ENCODE measurements at regions not wholly inside any gene's neighbourhood (a gene's known extent, or its start where the extent isn't known, plus 50 kb on each side); places are given as distances from the start of the nearest gene placed in this dataset.

DNA sequence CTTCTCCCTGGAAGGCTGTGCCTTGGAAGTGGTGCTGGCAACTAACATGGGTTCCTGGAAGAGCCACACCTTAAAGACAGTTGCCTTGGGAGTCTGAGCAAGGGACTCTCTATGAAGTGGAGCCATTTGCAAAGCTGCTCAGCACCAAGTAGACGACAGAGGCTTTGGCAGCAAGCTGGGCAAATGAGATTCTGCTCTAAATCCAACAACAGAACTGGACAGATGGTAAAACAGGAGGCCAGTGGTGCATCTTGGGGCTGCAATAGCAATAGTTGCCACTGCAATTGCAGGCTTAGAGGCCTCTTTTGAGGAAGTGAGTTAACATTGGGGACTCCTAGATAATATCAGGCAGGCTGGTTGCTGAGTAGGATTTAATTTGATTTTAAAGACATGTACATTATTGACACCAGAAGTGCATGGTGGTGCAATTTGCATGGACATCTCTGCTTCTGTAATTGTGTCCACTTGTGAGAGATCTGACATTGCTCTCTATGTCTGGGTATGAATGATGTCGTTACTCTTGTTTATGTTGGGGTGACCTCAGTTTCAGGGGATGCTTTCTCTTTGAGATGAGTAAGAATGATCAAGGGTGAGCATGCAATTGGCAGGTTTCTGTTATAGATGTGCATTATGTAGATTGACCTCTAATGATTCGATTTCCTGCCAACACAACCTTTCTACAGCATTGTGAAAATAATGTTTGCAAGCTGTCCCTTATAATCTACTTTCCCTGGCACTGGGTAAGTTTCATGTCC, 568.3 kb upstream of the MEX3C start (continued):
- TF ChIP-seq, protein P1, sequence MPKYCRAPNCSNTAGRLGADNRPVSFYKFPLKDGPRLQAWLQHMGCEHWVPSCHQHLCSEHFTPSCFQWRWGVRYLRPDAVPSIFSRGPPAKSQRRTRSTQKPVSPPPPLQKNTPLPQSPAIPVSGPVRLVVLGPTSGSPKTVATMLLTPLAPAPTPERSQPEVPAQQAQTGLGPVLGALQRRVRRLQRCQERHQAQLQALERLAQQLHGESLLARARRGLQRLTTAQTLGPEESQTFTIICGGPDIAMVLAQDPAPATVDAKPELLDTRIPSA (CRISPR knock-in tag; IDR thresholded peaks at IDR 0.05; ENCODE audit: borderline replicate concordance) = no peak
- TF ChIP-seq AGO1 (IDR thresholded peaks at IDR 0.05; ENCODE audit: low read depth, low read length, poor library complexity, severe bottlenecking) (no peak), HOXA3 (CRISPR knock-in tag; IDR thresholded peaks at IDR 0.05) (no peak), ZFP90 (CRISPR knock-in tag; IDR thresholded peaks at IDR 0.05; ENCODE audit: borderline replicate concordance) (no peak)

DNA sequence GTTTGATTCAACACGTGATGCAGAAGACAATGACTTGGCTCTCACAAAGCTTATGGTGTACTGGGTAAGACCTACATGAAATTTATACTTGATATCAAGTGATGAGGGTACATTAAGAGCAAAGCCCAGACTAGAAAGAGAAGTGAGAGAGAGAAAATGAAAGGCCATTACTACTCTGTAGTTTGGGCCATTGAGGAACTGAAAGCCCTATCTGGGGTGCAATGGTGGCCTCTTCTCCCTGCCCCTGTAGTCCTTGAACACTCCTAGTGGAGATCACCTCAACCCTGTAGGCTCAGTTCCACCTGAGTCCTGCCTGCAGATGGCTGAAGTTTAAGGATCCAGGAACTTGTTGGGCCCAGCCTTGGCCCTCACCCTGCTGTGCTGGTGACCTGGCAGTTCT, 569.8 kb upstream of the MEX3C start:
- no peaks in the 10 kb centered on the region for H3K4me1 ChIP-seq (ENCODE audit: insufficient read depth, low read length)
- no peaks in the 10 kb centered on the region for H3K79me2 ChIP-seq (ENCODE audit: insufficient read depth, low read length)
- FAIRE-seq (no peak), ATAC-seq (no peak), DNase-seq (ENCODE audit: low spot score) (no peak)
- no peak overlapping the region for H3K27ac ChIP-seq (ENCODE audit: extremely low read length, insufficient read depth, low read length)
- no peaks in the 10 kb centered on the region for H3K27me3 ChIP-seq (ENCODE audit: control insufficient read depth in 1 of 2, insufficient read depth in 2 of 2, low read length in 2 of 2)
- no peak overlapping the region for H3K9ac ChIP-seq (ENCODE audit: insufficient read depth, low read depth, low read length)
- H3K36me3 ChIP-seq (replicated peaks in 1 of 2; ENCODE audit: control insufficient read depth in 1 of 2, insufficient read depth in 2 of 2, low read length in 2 of 2) = no peaks in the 10 kb centered on the region
- no peaks in the 10 kb centered on the region for H4K20me1 ChIP-seq (ENCODE audit: insufficient read depth, low read length)
- ChIA-PET POLR2A (no interaction called here), CTCF (ENCODE audit: low intra/inter-chr PET ratio, low total read pairs) (no interaction called here)
- 0% methylated on average over 1 of the region's 1 CpG for WGBS (ENCODE audit: low lambda C conversion rate)
- no TSS peak for BruUV-seq (replicated peaks)
- no peak overlapping the region for H2AFZ ChIP-seq (ENCODE audit: low read length)
- intact Hi-C loops (cut with micrococcal nuclease; ENCODE audit: unreplicated experiment) (no loop called here), in situ Hi-C loops (cut with HindIII; ENCODE audit: extremely low pct_ligation_motif_present, low pct_unique_long_range_greater_than_20kb) (loop anchor here (25.0 kb wide), 1 partner anchor 105 kb away; no protein-coding TSS in a partner anchor)
- H3K4me3 ChIP-seq (replicated peaks in 1 of 3; ENCODE audit: insufficient read depth in 1 of 3, low read depth in 2 of 3, low read length in 3 of 3) = no peak overlapping the region
- H3K9me3 ChIP-seq (ENCODE audit: low read length) = peaks cover 37% of the 10 kb centered on the region
- H3K4me2 ChIP-seq (ENCODE audit: low read depth, low read length) = no peak overlapping the region
- TF ChIP-seq CREB1 (IDR thresholded peaks at IDR 0.05) (no peak), CREB1 (CRISPR knock-in tag; IDR thresholded peaks at IDR 0.05) (no peak), EP300 (IDR thresholded peaks at IDR 0.05; ENCODE audit: low read depth in 2 of 2, low read length in 2 of 2) (no peak), EP300 (CRISPR knock-in tag; IDR thresholded peaks at IDR 0.05; ENCODE audit: borderline replicate concordance) (no peak), EEA1 (CRISPR knock-in tag; IDR thresholded peaks at IDR 0.05; ENCODE audit: borderline replicate concordance) (no peak), CBFB (CRISPR knock-in tag; IDR thresholded peaks at IDR 0.05) (no peak), ZKSCAN1 (IDR thresholded peaks at IDR 0.05; ENCODE audit: low read length) (no peak), IKZF1 (IDR thresholded peaks at IDR 0.05) (no peak), ZNF329 (CRISPR knock-in tag; IDR thresholded peaks at IDR 0.05; ENCODE audit: low read depth) (no peak), ZBTB42 (CRISPR knock-in tag; IDR thresholded peaks at IDR 0.05) (no peak), HDAC1 (CRISPR knock-in tag; IDR thresholded peaks at IDR 0.05) (no peak), ZNF780A (CRISPR knock-in tag; IDR thresholded peaks at IDR 0.05) (no peak), CAMTA2 (CRISPR knock-in tag; IDR thresholded peaks at IDR 0.05; ENCODE audit: borderline replicate concordance) (no peak)
- TF ChIP-seq, protein P2, sequence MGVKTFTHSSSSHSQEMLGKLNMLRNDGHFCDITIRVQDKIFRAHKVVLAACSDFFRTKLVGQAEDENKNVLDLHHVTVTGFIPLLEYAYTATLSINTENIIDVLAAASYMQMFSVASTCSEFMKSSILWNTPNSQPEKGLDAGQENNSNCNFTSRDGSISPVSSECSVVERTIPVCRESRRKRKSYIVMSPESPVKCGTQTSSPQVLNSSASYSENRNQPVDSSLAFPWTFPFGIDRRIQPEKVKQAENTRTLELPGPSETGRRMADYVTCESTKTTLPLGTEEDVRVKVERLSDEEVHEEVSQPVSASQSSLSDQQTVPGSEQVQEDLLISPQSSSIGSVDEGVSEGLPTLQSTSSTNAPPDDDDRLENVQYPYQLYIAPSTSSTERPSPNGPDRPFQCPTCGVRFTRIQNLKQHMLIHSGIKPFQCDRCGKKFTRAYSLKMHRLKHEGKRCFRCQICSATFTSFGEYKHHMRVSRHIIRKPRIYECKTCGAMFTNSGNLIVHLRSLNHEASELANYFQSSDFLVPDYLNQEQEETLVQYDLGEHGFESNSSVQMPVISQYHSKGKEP (CRISPR knock-in tag; IDR thresholded peaks at IDR 0.05) = no peak
- TF ChIP-seq, protein P3, sequence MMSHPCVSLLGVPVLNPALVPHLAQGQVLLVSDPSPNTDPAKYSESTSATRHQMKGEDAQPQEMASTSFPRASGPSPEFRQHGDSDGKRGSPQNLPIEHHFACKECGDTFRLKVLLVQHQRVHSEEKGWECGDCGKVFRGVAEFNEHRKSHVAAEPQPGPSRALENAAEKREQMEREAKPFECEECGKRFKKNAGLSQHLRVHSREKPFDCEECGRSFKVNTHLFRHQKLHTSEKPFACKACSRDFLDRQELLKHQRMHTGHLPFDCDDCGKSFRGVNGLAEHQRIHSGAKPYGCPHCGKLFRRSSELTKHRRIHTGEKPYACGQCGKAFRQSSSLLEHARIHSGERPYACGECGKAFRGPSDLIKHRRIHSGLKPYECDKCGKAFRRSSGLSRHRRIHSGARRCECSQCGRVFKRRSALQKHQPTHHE (CRISPR knock-in tag; IDR thresholded peaks at IDR 0.05; ENCODE audit: borderline replicate concordance) = no peak

Measured in HepG2 (cell line).